ENCODE measurements at regions not wholly inside any gene's neighbourhood (a gene's known extent, or its start where the extent isn't known, plus 50 kb on each side); places are given as distances from the start of the nearest gene placed in this dataset.

- no peak for DNase-seq (ENCODE audit: low spot score)
- peak overlapping the region in 1 of 2 donors; percentile 89 for H3K27ac ChIP-seq
- H3K4me3 ChIP-seq: no peak overlapping the region
- H3K4me1 ChIP-seq: peaks cover 0 to 47% of the 10 kb centered on the region in 2 donors
- no peaks in the 10 kb centered on the region for H3K9me3 ChIP-seq
- H3K27me3 ChIP-seq: no peaks in the 10 kb centered on the region
- TF ChIP-seq, protein P1, sequence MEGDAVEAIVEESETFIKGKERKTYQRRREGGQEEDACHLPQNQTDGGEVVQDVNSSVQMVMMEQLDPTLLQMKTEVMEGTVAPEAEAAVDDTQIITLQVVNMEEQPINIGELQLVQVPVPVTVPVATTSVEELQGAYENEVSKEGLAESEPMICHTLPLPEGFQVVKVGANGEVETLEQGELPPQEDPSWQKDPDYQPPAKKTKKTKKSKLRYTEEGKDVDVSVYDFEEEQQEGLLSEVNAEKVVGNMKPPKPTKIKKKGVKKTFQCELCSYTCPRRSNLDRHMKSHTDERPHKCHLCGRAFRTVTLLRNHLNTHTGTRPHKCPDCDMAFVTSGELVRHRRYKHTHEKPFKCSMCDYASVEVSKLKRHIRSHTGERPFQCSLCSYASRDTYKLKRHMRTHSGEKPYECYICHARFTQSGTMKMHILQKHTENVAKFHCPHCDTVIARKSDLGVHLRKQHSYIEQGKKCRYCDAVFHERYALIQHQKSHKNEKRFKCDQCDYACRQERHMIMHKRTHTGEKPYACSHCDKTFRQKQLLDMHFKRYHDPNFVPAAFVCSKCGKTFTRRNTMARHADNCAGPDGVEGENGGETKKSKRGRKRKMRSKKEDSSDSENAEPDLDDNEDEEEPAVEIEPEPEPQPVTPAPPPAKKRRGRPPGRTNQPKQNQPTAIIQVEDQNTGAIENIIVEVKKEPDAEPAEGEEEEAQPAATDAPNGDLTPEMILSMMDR (IDR thresholded peaks at IDR 0.05): no peak
- H3K36me3 ChIP-seq: no peaks in the 10 kb centered on the region
Measured at GRCh38 chr12:46471404-46471803, 98.8 kb upstream of the SLC38A2 start.

GRCh38 chr12:46470975-46471374 lies 98.4 kb upstream of the SLC38A2 start:
- no peaks in the 10 kb centered on the region for H3K27me3 ChIP-seq
- H3K27ac ChIP-seq: peak overlapping the region in 1 of 2 donors; percentile 89
- DNase-seq (ENCODE audit: low spot score): no peak
- H3K4me1 ChIP-seq: peaks cover 0 to 47% of the 10 kb centered on the region in 2 donors
- no peak overlapping the region for H3K4me3 ChIP-seq
- H3K36me3 ChIP-seq: no peaks in the 10 kb centered on the region
- TF ChIP-seq, protein P1 (IDR thresholded peaks at IDR 0.05): no peak
- H3K9me3 ChIP-seq: no peaks in the 10 kb centered on the region

DNA sequence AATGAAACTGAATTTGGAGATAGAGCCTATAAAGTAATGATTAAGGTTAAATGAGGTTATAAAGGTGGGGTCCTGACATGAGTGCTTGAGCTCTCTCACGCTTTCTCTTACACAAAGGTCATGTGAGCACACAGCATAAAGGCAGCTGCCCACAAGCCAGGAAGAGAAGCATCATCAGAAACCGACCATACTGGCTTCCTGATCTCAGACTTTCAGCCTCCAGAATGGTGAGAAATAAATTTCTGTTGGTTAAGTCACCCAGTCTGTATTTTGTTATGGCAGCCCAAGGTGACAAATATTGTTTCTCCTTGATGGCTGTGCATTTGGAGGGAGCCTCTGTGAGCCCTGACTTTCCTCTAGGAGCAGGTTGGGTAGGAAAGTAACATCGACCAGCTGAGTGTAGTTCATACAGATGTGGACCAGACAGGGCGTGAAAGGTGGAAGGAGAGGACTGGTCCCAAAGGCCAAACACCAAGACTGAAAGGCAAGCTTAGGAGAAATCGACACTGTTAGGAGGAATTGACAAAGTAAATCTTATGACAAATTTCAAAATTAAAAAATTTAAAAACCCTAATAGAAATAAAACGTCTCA lies 97.6 kb upstream of the SLC38A2 start:
- no peaks in the 10 kb centered on the region for H3K27me3 ChIP-seq
- H3K4me1 ChIP-seq: peaks cover 0 to 47% of the 10 kb centered on the region in 2 donors
- DNase-seq (ENCODE audit: low spot score): no peak
- H3K9me3 ChIP-seq: no peaks in the 10 kb centered on the region
- H3K36me3 ChIP-seq: no peaks in the 10 kb centered on the region
- peak overlapping the region; percentile 5 to 75 for H3K27ac ChIP-seq
- TF ChIP-seq, protein P1 (IDR thresholded peaks at IDR 0.05): no peak
- no peak overlapping the region for H3K4me3 ChIP-seq

- no peak for DNase-seq (ENCODE audit: low spot score)
- no peak overlapping the region for H3K4me3 ChIP-seq
- no peaks in the 10 kb centered on the region for H3K36me3 ChIP-seq
- H3K27me3 ChIP-seq: no peaks in the 10 kb centered on the region
- TF ChIP-seq, protein P1 (IDR thresholded peaks at IDR 0.05): no peak
- no peaks in the 10 kb centered on the region for H3K9me3 ChIP-seq
- peaks cover 0 to 36% of the 10 kb centered on the region in 2 donors for H3K4me1 ChIP-seq
- peak overlapping the region; percentile 68 to 75 for H3K27ac ChIP-seq
Measured at GRCh38 chr12:46468813-46469212, 96.2 kb upstream of the SLC38A2 start.

- H3K4me3 ChIP-seq: no peak overlapping the region
- TF ChIP-seq, protein P1 (IDR thresholded peaks at IDR 0.05): peak in 1 of 2 donors; percentile 15
- DNase-seq (ENCODE audit: low spot score): peak; percentile 72
- H3K9me3 ChIP-seq: no peaks in the 10 kb centered on the region
- H3K27ac ChIP-seq: peak overlapping the region; percentile 68 to 75
- H3K4me1 ChIP-seq: peaks cover 0 to 34% of the 10 kb centered on the region in 2 donors
- no peaks in the 10 kb centered on the region for H3K36me3 ChIP-seq
- H3K27me3 ChIP-seq: no peaks in the 10 kb centered on the region
Measured at GRCh38 chr12:46468160-46468559, 95.6 kb upstream of the SLC38A2 start.

GRCh38 chr12:46465307-46465706 lies 92.7 kb upstream of the SLC38A2 start:
- peaks cover 0 to 48% of the 10 kb centered on the region in 2 donors for H3K4me1 ChIP-seq
- no peaks in the 10 kb centered on the region for H3K9me3 ChIP-seq
- no peaks in the 10 kb centered on the region for H3K36me3 ChIP-seq
- DNase-seq (ENCODE audit: low spot score): no peak
- H3K4me3 ChIP-seq: no peak overlapping the region
- TF ChIP-seq, protein P1 (IDR thresholded peaks at IDR 0.05): no peak
- peak overlapping the region; percentile 13 to 27 for H3K27ac ChIP-seq
- no peaks in the 10 kb centered on the region for H3K27me3 ChIP-seq

All from right atrium auricular region (tissue), 2 donors.